ENCODE measurements at regions not wholly inside any gene's neighbourhood (a gene's known extent, or its start where the extent isn't known, plus 50 kb on each side); places are given as distances from the start of the nearest gene placed in this dataset.

DNA sequence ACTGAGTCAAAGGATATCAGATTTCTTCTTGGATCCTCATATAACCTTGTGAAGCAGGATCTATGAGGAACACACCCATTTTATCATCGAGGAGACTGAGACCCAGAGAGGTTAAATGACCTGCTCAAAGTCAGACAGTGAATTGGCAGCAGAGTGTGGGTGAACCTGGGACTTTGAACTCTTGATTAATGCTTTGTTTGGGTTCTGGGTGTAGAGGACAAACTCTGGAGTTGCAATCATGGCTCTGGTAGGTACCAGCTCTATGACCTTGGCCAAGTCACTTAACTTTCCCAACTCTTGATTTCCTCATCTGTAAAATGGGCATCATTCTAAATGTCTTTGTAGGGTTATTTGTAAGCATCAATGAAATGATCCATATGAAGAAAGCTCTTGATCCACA is 166.4 kb downstream of the HAPSTR1 start:
- TF ChIP-seq, protein P1, sequence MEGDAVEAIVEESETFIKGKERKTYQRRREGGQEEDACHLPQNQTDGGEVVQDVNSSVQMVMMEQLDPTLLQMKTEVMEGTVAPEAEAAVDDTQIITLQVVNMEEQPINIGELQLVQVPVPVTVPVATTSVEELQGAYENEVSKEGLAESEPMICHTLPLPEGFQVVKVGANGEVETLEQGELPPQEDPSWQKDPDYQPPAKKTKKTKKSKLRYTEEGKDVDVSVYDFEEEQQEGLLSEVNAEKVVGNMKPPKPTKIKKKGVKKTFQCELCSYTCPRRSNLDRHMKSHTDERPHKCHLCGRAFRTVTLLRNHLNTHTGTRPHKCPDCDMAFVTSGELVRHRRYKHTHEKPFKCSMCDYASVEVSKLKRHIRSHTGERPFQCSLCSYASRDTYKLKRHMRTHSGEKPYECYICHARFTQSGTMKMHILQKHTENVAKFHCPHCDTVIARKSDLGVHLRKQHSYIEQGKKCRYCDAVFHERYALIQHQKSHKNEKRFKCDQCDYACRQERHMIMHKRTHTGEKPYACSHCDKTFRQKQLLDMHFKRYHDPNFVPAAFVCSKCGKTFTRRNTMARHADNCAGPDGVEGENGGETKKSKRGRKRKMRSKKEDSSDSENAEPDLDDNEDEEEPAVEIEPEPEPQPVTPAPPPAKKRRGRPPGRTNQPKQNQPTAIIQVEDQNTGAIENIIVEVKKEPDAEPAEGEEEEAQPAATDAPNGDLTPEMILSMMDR (conservative IDR thresholded peaks at IDR 0.05 in 1 of 2, IDR thresholded peaks at IDR 0.05 in 1 of 2; ENCODE audit: low read depth in 1 of 2, low read length in 2 of 2) = no peak
- TF ChIP-seq EZH2 (IDR thresholded peaks at IDR 0.05; ENCODE audit: low read length, missing control alignments) = no peak

Measured in fibroblast of lung (primary cell).